ENCODE measurements at regions not wholly inside any gene's neighbourhood (a gene's known extent, or its start where the extent isn't known, plus 50 kb on each side); places are given as distances from the start of the nearest gene placed in this dataset.

GRCh38 chr4:41883988-41884734 lies 51.1 kb upstream of the TMEM33 start:
- DNase-seq = no peak

- peak in 3 of 5 donors; percentile 31 to 51 (median 33) for DNase-seq
Measured at GRCh38 chr4:41882625-41883347, 52.4 kb upstream of the TMEM33 start.

GRCh38 chr4:41881981-41882624 lies 53.1 kb upstream of the TMEM33 start:
- DNase-seq = no peak

DNA sequence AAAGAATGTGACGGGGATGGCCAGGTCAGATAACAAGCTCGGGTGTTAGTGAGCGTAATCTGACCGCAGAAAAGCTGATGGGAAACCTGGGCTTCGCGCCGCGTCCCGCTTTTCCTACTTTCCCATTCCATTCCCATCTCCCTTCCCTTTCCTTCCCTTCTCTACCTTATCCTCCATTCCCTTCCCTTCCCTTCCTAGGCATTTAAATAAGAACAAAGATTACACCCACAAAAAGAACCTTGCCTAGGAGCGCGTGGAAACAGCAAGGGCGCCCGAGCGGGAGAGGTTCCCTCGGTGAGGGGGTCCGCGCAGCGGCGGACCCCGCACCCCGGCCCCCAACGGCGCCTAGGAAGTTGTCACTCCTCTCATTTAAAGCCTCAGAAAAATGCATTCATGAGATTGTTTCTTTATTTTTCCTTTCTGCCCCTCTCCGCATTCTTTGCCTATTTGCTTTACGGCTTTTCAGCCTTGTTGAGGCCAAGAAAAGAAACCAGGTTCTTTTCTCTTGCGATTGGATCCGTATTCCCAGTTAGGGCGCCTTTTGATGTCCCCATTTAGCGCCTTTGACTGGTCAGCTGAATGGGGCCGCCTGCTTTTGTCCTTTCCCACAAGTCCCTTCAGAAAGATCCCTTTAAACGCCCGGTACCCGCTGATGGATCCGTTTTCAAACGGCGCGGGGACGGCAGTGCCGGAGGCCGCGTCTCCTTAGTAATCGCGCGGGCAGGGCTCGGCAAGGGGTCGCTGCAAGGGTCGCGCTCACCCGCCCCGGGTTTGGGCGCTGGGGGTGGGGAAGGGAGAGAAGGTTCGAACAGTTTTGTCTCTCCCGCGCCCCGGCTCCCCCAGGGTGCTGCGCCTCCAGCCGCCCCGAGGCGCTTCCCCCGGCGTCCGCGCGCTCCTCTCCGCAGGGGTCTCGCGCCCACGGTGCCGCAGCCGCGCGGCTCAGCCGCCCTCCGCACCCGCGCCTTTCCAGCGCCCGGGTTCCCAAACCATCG lies 54.1 kb upstream of the TMEM33 start:
- no peak for DNase-seq

DNA sequence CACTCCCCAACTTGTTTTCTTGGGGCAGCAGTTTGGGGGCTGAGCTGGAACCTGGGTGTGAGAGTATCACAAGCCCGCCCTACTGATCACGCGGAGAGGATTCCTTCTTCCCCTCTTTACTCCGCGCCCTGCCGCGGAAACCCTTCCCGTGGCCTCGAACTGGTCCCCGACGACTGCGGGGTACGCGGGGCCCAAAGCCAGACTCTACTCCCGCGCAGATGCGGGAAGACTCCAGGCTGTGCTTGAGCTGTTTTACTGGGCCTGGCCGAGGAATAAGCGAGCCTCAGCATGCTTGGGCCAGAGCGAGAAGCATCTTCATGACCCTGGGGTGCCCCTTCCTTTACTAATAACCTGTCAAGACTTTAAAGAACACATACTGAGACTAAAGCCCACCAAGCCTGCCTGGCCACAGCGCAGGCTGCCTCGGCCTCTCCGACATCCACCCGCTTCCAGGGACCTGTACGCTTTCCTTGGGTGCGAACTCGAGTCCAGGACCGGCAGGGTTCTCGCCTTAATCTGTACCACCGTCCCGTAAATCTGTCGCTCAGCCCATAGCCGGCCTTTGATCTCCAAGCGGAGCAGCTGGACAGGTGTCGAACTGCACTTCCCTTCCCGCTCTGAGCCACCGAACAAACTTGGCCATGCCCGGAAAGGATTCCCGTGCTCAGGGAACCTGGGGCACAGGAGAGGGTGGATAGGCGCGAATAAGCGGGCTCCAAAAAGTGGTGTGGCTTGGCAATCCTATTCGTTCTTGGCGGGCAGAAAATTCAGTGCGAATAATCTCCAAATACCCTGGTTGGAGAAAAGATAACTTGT lies 55.0 kb upstream of the TMEM33 start:
- DNase-seq = no peak

- DNase-seq = no peak
Measured at GRCh38 chr4:41879552-41879951, 55.7 kb upstream of the TMEM33 start.

DNA sequence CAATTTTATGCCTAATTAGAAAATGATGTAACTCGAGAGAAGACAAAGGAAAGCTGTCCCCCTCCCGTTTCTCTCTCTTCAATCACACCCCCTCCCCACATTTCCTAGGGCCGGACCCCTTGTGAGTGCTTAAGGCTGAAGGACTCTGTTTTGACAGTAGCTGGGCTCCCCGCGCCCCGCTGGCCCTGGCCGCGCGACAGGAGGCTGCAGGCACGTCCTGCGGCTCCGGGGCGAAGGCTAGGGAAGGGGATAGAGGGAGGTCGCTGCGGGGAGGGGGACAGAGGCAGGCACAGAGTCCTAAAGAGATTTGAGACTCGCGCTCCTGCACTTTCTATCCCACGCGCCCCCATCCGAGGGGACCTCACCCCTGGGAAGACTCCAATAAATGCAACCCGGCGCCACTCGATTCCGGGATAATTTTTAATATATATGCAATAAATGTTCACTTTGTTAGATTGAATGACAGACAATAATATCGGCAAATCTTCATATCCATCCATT lies 56.2 kb upstream of the TMEM33 start:
- DNase-seq = no peak

DNA sequence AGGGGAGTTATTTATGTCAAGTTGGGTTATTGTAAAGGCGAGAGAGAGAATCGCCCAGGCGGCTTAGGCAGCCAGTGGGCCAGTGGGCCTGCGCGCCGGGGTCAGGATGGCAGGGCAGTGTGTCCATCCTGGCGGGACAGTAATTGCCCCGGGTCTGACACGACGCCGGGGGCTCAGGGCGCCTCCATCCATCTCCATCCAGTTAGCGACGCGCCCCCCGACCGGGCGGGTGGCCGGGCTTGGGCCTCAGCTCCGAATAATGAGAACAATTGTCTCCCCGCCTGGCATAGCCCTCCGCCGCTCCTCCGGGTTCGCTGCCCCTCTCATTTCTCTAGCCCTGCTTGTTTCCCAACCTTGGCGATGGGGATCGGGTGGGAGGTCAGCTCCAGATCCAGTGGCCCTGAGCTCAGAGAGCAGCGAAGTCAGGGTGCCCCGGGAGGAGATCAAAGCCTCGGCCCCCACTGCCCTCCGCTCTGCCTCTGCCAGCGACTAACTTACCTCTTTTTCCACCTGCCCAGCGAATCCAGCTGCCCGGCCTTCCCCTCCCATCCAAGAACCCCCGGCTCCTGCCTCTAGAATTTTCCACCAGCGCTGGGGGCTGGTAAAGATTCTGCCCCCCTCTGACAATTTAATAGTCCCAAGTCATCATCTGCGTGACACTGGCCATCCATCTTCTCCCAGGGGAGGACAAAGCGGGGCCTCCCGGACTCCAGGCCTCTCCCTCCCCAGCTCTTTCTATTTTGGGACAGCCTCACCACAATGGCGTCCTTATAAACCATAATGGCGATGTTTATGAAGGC lies 56.9 kb upstream of the TMEM33 start:
- no peak for DNase-seq

DNA sequence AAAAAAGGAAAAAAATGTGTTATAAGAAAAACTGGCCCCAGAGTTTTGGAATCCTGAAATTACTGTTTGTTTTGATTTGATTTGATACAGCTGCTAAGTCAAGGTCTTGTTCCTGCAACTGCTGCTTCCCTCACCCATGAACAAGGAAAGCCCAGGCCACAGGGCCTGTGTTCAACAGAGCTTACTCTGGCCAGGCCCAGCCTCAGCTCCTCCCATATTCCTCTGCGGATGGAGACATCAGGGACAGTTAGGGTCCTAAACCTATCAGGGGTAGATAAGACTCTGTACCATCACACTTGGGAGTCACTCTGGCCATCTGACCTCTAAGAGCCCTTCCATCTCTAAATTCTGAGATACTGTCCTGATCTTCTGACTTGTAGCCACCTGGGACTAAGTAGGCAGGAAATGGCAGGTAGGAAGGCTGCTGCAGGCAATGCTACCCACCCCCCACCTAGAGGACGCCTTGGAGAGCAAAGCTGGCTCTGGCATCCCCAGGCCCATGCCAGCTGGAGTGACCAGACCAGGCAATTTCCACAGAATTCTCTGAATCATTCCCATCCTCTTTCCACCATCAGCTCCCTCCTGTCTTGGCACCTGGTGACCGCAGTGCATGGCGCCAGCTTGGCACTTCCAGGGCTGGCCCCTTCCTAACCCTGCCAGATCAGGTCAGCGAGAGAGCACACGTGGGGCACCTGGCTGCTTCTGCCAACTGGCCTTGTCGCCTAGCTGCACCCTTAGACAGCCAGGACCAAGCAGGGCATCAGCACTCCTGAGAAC lies 58.0 kb upstream of the TMEM33 start:
- DNase-seq = no peak

- no peak for DNase-seq
Measured at GRCh38 chr4:41874873-41875272, 60.4 kb upstream of the TMEM33 start.

- DNase-seq = no peak
Measured at GRCh38 chr4:41874398-41874797, 60.8 kb upstream of the TMEM33 start.

DNA sequence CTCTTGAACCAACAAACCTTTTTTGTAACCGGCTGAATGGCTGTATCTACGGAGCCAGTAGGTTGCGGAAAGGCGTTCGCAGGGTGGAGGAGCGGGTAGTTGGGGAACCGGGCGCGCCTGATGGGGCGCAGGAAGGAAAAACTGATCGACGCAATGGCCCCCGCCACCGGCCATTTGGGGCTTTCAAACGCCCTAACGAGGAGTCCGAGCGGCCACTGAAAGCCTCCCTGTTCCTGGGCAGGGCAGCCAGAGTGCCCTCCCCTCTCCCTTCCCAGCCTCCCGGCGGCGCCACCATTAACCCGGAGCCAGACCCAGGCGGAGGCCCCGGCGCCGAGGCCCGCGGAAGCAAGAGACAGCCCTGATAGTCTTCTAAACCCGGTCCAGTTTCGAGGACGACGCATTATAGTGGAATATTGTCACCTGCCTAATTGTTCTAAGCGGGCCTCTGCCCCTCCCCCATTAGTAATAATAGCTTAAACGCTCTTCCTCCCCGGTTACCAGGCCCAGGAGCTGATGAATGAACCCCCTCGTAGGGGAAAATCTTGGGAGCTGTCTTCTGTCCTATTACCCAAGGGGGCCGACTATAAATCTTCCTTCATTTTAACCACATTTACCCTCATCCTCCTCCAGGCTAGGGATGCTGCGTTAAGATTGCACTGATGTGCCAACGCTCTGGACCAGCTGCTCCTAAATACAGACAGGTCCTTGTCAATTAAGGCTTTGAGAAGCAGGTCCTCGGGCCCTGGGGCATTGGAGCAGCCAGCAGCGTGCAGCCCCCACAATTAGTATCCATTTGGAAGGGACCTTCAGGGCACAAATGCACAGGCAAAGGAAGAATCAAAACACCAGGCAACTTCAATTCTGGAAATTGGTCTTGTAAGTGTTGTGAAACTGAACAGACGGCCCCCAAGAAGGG lies 61.6 kb upstream of the TMEM33 start:
- no peak for DNase-seq

- no peak for DNase-seq
Measured at GRCh38 chr4:41870035-41870434, 65.2 kb upstream of the TMEM33 start.

DNA sequence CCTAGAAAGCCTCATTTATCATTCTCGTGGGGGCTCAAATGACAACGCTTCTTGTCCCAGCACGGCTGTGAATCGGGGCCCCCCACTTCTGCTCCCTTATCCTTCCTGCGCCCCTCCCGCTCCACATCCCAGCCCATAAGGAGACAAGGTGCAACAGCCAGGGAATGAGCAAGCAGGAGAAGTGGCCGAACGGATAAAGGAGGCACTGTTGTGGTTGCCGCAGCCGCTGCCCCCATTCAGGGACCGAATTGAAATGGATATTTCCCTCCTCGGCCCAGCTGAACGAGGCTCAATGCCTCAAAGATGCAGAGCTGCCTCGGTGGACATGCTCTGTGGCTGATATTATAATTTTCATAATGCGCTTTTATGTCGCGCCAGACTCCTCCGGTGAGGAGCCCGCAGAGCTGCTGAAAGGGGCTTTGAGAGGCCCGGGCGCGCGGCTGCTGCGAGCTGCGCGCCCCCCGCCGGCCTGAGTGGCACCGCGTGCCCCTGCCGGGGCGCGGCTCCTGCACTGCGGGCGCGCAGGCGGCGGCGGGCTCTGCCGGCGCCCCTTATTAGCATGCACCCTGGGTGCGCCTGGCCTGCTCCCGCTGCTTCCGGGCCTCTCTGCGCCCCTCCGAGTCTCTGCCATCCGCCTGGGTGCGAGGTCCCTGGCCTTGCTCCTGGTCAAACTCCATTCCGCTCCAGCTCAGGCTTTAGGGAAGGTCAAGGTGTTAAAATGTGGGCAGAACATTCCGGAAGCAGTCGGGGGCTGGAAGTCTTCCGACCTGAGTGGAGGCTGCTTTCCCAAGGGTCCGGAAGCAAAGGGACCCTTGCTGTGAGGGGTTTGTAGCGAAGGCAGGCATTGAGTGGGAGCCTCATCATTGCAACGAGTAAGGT lies 68.2 kb upstream of the TMEM33 start:
- DNase-seq = no peak

DNA sequence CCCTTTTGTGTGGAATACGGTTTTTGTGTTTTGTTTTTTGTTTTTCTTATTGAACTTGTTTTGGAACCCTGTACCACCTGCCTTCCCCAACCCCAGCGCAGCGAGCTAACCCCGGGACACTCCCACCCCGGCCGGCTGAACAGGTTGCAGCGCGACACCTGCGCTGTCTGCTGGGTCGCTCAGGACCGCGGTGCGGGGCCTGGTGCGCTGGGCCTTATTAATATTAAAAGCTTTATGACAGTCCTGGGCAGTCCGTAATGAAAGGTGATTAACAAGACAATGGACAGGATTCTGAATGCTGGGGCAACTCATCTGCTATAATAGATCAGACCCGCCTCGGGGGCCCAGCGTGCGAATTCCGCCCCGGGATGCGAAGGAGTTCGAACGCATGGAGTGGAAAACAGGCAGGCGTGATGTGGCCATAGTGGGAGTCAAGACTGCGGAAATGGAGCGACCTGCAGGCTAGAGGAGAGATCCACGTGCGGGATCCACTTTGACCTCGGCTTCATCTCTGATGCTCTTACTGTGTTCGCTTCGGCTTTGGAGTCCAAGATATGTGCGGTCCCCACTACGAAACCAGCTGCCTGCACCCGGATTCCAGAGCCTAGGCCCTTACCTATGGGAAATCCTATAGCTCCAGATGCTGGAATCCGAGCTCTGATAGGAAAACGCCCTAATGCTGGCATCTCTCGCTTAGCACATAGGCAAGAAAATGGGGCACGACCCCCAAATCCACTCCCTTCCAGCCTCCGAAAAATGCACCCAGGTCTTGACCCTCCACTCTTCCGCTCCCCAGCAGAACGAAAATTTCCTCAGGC lies 69.0 kb upstream of the TMEM33 start:
- DNase-seq = no peak

DNA sequence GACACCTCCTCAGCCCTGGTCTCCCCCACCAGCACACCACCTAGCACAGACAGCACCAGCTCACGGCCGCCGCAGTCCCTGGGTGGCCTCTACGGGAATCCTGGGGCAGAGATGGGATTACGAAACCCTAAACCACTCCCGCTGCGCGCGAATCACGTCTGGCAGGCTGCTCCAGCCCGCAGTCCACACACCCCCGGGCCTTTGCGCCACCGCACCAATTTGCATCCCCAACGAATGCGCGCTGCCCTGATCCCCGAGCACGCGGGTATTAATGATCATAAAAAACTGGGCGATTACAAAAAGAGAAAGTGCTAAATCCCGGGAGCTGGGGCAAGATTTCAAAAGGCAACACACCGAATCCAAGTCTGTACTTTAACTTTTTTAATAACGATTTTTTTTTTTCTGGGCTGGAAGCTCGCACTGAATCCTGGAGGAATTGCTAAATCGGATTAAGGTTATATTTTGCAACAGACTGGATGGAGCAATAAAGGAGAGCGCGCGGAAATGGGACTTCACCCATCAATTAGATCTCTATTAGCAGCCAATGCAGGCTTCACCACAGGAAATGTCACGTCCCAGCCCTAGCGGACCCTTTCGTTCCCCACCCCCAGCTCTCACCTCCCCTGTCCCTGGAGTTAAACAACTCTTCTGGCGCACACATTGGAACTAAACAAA lies 69.8 kb upstream of the TMEM33 start:
- DNase-seq = no peak

Measured in T-helper 1 cell (primary cell).